HG03139 (cell line): ENCODE measurements at regions not wholly inside any gene's neighbourhood (a gene's known extent, or its start where the extent isn't known, plus 50 kb on each side); places are given as distances from the start of the nearest gene placed in this dataset.

Experiments
- ATAC-seq: cut with Tn5 transposase; IDR thresholded peaks from one replicate; pipeline ENCODE4 v1.9.1; 2021; ENCODE audit not compliant: unreplicated experiment

DNA sequence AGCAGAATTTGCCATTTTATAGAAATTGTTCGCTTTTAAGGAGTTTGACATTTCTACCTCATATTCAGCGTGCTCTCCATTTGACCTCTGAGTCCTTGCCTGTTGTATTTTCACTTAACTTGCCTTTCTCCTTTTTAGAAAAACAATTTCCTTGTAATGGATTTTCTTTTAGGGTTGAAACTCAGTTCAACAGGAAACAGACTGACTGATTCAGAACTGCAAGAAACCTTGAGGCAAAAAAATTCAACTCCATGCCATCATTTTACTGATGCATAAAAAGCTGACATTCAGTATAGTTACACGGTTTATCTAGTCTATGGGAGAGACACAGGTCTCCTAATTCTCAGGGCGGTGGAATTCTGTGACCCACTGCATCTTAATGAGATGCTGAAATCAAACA, 59.8 kb downstream of the MRPS30 start:
- no peak for ATAC-seq

DNA sequence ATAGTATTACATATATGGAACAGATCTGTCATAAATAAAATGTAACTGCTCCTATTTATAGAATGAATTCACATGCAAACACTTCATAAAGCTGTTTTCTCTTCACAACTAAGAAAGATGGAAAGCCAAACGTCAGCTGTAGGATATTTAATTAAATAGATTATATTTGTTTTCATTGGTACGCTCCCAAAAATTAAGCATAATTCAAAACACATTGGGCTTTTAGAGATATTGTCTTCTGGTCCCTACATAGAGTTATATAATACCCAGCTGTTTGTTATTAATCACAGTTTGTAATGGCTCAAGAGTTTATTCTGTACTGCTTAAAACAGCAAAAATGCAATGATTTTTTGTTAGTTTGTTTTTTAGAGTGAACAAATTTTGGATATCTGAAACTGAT, 61.2 kb downstream of the MRPS30 start:
- no peak for ATAC-seq

DNA sequence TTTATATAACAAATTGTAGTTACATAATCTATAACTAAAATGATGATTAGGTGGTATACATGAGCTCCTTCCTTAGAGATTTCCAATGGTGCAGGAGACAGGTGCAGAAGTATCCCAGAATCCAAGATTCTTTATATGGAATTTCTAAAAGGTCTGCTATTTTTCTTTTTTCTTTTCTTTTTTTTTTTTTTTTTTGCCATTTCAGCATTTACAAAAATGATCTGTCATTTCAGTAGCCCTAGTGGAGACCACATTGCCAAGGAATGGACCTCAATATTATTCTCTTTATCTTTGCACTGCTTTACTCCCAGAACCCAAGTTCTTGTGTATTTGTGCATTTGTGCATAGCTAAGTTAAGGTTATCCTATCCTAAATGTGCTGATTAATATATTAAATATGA, 61.7 kb downstream of the MRPS30 start:
- ATAC-seq = no peak

DNA sequence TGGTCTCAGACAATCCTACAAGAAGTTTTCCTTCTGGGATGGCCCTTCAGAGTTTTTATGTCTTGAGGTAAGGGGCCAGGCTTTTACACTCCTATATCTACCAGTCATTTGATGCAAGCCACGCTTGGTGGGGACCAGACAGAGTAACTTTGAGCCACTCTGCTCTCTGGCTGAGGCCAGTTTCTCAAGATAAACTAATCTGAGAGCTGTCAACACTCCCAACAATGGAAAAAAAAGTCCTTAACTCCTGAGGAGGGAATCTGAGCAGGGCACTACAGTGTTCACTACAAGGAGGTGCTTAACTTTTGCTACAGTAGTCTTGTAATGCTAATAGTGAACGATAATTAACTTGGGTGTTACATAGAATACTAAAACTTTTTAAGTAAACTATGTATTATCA, 62.7 kb downstream of the MRPS30 start:
- ATAC-seq = no peak

DNA sequence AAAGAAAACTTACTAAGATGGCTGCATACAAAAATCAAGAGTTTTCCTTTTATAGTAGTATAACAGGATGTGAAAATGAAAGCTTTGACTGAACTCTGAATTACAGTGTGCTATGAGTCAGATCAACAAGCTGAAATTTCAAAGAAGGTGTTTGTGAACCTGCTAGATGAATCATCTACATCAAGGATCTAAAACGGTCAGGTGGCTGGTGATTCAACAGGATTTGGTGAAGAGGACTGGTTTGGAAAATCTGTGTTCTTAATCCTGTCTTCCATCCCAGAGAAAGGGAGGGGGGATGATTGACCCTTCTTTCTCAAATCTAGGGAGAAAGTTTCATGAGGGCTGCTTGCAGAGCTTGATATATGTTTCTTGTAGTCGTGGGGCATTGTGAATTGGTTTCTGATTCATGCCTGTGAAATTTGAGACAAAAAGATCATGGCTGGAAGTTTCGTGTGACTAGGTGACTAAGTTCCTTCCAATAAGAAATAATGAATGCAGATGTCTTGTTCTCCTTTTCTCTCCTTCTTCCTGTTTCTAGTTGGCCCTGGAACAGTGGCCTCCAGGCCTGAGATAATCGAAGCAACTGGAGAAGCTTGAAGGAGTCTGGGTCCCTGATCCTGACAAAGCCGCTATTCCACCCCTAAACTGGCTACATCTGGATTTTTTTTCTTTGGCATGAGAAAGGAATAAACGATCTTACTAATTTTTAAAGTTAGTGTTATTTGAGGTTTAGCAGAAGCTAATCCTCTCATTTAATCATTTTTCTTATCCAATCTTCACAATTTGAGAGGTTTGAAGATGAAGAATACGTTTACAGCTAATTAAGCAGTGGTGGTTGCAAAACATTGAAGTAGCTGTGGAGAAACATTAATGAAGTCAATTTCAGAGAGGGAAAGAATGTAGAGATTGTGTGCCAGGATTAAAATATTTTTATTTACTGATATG, 67.2 kb downstream of the MRPS30 start:
- peak; percentile 99 for ATAC-seq

DNA sequence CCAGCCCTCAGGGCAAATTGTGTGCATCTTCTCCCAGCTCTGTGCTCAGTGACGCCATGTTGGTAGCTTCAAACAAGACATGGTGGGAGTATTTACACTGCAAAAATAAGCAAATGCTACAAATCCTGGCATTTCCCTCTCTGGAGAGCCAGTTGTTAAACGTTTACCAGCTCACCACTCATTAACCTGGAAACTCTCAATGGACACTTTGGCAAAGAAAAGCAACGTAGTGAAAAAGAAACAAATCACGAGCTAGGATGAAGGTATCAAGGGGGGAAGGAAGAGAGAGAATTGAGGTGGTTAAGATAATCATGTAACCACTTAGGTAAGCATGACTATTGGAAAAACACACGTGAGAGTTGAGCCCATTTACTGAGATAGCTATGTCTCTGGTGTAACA, 72.5 kb downstream of the MRPS30 start:
- ATAC-seq = no peak

DNA sequence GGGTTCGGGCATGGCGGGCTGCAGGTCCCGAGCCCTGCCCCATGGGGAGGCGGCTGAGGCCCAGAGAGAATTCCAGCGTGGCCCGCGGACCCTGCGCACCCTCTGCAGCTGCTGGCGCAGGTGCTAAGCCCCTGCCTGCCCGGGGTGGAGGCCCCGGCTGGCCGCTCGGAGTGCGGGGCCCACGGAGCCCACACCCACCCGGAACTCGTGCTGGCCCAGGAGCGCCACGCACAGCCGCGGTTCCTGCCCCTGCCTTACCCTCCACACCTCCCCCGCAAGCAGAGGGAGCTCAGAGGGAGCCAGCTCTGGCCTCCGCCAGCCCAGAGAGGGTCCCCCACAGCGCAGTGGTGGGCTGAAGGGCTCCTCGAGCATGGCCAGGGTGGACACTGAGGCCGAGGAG, 75.3 kb downstream of the MRPS30 start:
- no peak for ATAC-seq

DNA sequence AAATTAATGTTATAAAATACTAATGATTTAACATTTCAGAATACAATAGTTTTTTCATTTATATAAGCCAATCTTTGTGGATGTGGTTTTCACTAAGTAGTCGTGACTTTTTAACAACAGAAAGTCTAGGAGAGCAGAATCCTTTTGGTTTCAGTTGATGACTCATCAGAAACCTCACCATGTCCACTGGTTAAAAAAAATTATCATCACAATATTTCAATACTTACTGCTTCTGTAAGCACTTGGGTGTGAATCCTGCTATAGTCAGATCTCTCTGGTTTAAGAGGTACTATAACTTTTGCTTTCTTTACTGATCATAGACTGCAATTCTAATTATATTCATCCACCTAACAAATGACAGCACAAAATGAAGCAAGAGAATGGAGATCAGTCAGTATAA, 77.2 kb downstream of the MRPS30 start:
- peak; percentile 87 for ATAC-seq

DNA sequence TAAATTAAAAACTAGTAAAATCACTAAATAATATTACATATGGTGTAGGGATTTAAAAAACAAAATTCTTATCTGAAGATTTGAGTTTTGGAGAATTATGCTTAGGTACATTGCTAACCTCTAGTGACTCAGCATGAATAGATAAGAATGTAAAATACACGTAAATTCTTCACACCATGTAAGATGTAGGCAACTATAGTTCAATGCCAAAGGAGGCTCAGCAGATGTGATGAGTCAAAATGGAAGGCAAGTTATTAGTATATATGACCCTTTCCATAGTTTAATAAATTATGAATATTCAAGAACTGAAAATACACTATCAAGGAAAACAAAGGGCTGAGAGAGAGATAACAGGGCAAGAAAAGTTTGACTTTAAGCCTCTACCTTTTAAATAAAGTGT, 79.0 kb downstream of the MRPS30 start:
- no peak for ATAC-seq

DNA sequence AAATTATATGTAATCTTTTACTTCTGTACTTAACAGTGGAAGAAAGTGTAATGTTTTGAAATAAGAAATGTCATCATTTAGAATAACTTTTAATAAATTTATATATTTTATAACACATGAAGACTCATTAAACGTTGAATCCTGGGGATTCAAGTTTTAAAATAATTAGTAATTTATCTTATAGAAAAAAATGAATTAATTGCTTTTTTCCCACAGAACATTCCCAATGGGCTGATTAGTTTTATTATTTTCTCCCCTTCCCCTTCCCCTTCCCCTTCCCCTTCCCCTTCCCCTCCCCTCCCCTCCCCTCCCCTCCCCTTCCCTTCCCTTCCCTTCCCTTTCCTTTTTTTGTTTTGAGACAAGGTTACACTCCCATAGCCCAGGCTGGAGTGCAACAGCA, 79.7 kb downstream of the MRPS30 start:
- ATAC-seq = no peak

DNA sequence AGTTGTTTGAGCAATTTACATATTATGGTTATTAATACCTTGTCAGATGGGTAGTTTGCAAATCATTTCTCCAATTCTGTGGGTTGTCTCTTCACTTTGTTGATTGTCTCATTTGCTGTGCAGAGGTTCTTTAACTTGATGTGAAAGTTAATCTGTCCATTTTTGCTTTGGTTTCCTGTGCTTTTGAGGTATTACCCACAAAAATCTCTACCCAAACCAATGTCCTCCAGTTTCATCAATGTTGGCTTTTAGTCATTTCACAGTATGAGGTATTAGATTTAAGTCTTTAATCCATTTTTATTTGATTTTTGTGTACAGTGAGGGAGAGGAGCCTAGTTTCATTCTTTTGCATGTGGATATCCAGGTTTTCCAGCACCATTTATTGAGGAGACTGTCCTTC, 82.4 kb downstream of the MRPS30 start:
- ATAC-seq = no peak

DNA sequence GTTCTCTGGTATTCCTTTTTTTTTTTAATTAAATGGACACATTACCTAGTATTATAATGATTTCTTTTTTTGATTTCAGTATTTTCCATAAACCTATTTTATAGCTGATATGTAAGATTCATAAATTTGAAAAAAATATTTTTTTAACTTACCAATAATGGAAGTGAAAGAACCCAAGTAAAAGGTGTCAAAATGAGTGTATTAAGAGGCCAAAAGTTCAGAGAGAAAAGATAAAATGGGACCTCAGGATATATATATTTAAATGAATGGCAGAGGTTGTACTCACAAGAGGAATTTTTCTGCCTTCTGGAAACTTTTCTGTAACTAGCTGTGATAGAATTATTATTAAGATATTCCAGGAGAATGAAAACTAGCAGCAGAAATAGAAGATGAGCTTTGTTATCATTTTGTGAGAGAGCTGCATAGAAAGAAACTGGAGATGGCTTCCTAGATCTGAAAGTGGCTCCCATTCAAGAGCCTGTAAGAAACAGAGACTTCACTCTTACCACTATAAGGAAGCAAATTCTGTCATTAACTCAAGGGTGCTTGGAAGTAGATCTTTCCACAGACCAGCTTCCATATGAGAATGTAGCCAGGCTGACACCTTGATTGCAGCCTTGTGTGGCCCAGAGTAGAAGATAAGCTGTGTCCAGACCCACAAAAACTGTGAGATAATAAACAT, 91.7 kb downstream of the MRPS30 start:
- ATAC-seq = no peak

DNA sequence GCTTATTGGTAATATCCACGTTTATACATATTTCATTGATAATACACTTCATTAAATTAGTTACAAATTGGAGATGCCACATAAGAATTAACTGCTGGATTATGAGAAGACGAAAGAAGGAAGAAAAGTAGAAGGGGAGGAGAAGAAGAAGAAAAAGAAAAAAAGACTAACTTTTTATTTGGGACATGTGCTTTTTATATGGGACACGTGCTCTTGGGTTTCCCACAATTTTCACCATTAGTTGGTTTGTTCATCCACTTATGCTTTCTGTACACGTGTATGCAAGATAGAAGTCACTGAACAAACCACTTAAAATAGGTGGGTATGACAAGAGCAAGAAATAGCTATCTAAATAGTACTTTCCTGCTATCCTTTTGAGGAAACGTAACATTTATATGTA, 98.6 kb downstream of the MRPS30 start:
- no peak for ATAC-seq

DNA sequence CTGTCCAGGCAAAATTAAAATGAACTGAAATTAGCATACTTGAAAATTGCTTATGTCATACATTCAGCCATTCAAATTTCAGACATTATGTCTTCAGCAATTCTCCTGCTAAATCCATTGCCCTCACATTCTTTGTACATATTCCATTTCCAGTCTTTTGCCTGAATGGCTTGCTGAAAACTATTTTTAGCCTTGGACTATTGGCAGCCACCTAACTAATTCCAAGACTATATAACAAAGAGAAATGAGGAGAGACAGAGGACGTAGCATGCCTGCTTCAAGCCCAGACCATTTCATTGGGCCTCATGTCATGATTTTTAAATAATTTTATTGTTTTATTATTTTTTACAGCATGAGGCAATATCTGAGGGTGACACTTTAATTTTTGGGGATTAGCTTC, 100.3 kb downstream of the MRPS30 start:
- ATAC-seq = no peak

DNA sequence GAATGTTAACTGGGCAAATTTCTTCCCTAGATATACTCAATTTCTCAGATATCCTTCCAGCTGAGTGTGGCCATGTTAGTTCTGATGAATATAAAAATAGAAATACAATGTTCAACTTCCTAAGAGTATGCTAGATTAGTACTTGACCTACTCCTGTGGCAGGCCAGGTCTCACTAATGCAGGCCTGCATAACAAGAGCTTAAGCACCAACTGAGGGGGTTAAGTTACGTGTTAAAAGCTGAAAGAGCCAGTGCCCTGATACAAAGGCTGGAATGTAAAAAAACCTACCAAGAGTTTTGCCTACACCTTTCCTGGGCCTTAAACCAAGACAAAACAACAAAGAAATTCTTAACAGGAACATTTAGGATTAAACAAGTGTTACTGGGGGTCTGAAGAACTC, 102.8 kb downstream of the MRPS30 start:
- no peak for ATAC-seq

DNA sequence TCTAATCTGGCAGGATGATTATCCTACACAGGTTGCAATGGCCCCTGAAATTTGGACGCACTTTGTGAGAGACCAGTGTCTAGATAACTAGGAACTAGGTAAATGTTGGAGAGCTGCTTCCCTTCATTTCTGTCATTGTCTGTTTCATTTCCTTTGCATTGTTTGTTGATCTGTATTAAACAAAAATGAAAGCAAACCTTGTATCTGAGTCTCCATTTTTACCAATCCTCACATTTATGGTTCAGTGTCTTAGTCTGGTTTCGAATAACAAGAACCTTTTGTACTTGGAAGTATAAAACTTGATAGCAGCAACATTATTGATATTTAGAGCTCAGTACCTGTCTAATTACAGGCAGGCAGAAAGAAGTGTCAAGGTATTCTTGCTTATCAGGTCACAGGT, 105.5 kb downstream of the MRPS30 start:
- ATAC-seq = no peak

DNA sequence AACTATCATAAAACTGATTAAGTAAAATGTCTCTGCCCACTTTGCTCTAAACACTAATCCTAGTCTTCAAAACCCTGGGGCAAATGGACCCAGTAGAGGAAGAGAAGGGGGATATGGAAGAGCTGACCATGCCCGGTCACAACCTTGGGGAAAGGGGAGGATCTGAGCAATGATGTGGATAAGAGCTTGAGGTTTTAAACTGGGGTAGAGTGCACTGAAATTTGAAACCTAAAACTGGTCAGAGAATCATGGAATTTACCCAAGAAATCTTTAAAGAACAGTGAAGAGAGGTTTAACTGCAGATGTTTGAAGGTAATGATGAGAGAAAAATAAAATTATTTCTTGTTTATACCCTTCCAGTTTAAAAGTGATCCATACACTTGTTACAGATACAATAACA, 110.8 kb downstream of the MRPS30 start:
- no peak for ATAC-seq

DNA sequence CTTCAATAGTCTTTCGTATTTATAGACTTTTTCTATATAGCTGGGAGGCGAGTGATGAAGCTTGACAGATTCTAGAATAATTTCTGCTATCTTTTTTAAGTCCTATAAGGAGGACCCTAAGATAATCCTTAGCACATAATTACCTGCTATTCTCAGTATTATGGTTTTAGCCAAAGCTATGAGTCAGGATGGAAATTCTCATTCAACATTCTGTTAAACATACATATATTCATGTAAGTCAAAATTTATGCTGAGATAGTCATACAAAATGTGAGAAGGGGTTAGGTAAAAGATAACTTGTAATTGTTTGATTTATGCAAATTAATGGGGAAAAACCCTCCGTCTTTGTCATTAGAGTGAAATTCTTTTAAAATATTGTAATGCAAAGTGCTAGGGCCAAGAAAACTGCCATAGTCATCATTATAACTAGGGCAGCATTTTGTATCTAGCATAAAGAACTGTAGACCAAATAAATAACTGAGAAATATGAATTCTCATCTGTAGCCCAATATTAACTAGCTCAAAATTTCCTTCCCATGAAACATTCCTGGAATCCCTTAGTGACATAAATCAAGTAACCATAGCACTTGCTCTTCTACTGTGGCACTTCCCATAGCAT, 118.5 kb downstream of the MRPS30 start:
- ATAC-seq = no peak

DNA sequence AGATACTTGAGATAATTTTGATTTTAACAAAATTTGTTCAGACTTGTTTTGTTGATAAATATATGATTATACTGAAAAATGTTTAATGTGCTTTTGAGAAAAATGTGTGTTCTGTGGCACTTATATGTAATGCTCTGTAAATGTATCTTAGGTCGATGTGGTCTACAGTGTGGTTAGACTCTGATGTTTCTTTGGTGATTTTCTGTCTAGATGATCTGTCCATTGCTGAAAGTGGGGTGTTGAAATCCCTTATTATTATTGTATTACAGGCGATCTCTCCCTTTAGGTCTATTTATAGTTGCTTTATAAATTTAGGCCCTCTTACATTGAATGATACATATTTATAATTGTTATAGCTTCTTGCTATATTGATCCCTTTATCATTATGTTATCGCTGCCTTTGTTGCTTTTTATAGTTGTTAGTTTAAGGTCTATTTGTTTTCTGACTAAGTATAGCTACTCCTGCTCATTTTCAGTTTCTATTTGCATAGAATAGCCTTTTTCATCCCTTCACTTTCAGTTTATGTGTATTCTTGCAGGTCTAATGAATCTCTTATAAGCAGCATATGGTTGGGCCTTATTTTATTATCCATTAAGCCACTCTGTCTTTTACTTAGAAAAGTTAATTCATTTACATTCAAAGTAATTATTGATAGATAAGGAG, 124.3 kb downstream of the MRPS30 start:
- ATAC-seq = peak; percentile 95

DNA sequence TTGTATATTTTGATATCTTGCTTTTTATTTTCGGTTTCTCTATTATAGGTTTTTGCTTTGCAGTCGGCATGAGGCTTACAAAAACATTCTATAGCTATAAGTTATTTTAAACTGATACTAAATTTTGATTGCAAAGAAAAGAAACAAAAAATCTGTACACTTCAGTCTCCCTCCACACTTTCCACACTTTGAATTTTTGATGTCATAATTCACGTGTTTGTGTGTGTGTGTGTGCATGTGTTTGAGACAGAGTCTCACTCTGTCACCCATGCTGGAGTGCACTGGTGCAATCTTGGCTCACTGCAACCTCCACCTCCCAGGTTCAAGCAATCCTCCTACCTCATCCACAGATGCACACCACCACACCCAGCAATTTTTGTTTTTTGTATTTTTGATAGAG, 124.9 kb downstream of the MRPS30 start:
- ATAC-seq = no peak

DNA sequence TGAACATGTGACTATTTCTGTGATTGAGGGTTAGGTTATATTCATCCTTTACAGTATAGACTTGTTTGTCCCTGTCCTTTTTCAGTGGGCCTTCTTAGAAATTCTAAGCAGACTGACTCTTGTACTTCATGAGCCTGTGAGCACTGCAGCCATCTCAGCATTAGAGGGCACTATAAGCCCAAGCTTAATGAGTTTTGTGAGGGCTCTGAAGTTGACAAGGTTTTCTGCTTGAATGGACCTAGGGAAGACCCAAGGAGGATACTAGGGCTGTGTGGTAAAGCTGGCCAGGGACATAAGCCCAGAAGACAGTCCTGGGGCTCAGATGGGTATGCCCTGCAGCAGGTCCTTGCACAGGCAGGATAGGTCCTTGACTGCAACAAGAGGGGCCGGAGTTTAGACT, 126.5 kb downstream of the MRPS30 start:
- ATAC-seq = no peak

DNA sequence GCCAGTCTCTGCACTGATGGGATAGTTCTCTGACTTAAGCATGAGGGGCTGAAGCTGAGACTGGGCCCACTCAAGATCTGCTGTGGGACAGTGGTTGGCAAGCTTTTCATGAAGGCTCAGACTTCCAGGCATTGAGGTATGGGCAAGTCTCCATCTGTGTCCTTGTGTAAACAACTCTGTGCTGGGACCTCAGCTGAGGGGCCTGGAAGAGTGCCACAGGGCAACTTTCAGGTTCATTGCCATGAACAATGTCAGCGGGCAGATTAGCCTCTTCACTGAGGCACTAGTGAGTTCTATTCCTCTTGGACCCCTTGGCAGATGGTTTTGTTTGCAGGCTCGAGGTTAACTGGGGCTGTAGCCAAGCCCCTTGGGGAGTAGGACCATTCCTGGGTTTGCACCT, 127.1 kb downstream of the MRPS30 start:
- ATAC-seq = no peak
